ENCODE measurements at regions not wholly inside any gene's neighbourhood (a gene's known extent, or its start where the extent isn't known, plus 50 kb on each side); places are given as distances from the start of the nearest gene placed in this dataset.

DNA sequence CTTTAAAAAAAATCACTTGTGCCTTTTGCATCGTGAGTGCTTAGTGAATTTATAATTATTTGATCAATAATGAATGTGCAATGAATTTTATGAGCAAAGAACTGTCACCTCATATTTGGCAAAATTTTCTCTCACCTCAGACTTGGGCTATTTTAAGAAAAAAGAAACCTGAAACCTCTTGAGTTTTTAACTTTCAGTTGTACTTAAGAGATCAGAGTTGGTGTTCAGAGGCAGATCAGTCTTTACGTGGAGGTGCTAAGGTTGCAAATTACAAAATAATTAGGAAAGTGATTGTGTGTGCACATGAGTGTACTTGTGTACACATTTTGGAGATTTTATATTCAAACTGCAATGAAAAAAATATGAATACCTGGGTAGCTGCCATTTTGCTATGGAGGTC, 218.7 kb upstream of the RBFOX1 start:
- Histone ChIP-seq H3K4me1 (ENCODE audit: control insufficient read depth in 3 of 3, insufficient read depth in 3 of 3, low read length in 3 of 3) (no peaks in the 10 kb centered on the region), H3K27ac (ENCODE audit: low read depth, low read length) (no peak overlapping the region), H3K9ac (ENCODE audit: low read depth in 1 of 3, low read length in 3 of 3) (no peak overlapping the region), H3K27me3 (ENCODE audit: control insufficient read depth in 3 of 3, insufficient read depth in 3 of 3, low read length in 3 of 3) (no peaks in the 10 kb centered on the region), H3K4me3 (ENCODE audit: low read length in 3 of 3) (no peak overlapping the region), H3K36me3 (ENCODE audit: control insufficient read depth in 3 of 3, insufficient read depth in 3 of 3, low read length in 3 of 3) (no peaks in the 10 kb centered on the region), H3K9me3 (ENCODE audit: control insufficient read depth in 3 of 3, low read length in 3 of 3) (peaks cover 0 to 2% (median 0%) of the 10 kb centered on the region in 3 donors)

DNA sequence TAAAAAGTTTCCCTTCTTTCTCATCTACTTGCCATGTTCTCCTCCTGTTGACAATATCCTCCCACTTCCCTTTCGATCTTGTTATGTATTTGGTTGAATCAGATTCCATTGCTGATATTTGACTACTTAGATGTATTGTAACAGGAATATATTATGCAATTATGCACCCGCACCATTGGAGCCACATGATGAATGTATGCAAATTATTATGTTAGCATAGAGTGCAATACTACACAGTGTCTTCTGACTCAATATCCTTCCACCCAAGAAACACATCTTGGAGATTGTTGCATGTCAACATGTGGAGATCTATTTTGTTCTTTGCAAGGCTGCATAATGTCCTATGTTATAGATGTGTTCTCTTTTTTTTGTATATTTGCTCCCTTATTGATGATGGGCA, 219.2 kb upstream of the RBFOX1 start:
- H3K27ac ChIP-seq (ENCODE audit: low read depth, low read length), result no peak overlapping the region
- H3K9me3 ChIP-seq (ENCODE audit: control insufficient read depth in 3 of 3, low read length in 3 of 3), result peaks cover 0 to 2% (median 0%) of the 10 kb centered on the region in 3 donors
- H3K36me3 ChIP-seq (ENCODE audit: control insufficient read depth in 3 of 3, insufficient read depth in 3 of 3, low read length in 3 of 3), result no peaks in the 10 kb centered on the region
- no peaks in the 10 kb centered on the region for H3K27me3 ChIP-seq (ENCODE audit: control insufficient read depth in 3 of 3, insufficient read depth in 3 of 3, low read length in 3 of 3)
- H3K9ac ChIP-seq (ENCODE audit: low read depth in 1 of 3, low read length in 3 of 3), result no peak overlapping the region
- no peaks in the 10 kb centered on the region for H3K4me1 ChIP-seq (ENCODE audit: control insufficient read depth in 3 of 3, insufficient read depth in 3 of 3, low read length in 3 of 3)
- H3K4me3 ChIP-seq (ENCODE audit: low read length in 3 of 3), result no peak overlapping the region

DNA sequence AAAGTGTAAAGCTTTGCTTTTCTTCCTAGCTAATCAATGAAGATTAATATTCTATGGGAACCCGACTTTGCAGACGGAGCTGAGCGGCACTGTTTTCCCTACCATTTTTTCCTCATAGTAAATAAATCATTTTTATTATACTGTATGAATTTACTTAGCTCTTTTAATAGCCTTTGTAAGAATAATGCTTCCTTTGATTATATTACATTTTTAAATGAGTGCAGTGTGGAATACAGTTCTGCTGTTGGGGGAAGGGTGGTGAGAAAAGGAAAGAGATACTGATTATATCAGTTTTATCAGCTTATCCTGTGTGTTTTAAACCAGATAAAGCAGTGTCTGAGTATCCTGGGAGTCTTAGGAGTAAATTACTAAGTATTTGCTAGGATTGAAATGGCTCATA, 221.4 kb upstream of the RBFOX1 start:
- H3K4me1 ChIP-seq (ENCODE audit: control insufficient read depth in 3 of 3, insufficient read depth in 3 of 3, low read length in 3 of 3), result no peaks in the 10 kb centered on the region
- H3K27ac ChIP-seq (ENCODE audit: low read depth, low read length), result no peak overlapping the region
- no peaks in the 10 kb centered on the region for H3K36me3 ChIP-seq (ENCODE audit: control insufficient read depth in 3 of 3, insufficient read depth in 3 of 3, low read length in 3 of 3)
- no peak overlapping the region for H3K9ac ChIP-seq (ENCODE audit: low read depth in 1 of 3, low read length in 3 of 3)
- H3K9me3 ChIP-seq (ENCODE audit: control insufficient read depth in 3 of 3, low read length in 3 of 3), result no peaks in the 10 kb centered on the region
- no peak overlapping the region for H3K4me3 ChIP-seq (ENCODE audit: low read length in 3 of 3)
- no peaks in the 10 kb centered on the region for H3K27me3 ChIP-seq (ENCODE audit: control insufficient read depth in 3 of 3, insufficient read depth in 3 of 3, low read length in 3 of 3)

- Histone ChIP-seq H3K4me1 (ENCODE audit: control insufficient read depth in 3 of 3, insufficient read depth in 3 of 3, low read length in 3 of 3) (no peaks in the 10 kb centered on the region), H3K4me3 (ENCODE audit: low read length in 3 of 3) (no peak overlapping the region), H3K9me3 (ENCODE audit: control insufficient read depth in 3 of 3, low read length in 3 of 3) (no peaks in the 10 kb centered on the region), H3K36me3 (ENCODE audit: control insufficient read depth in 3 of 3, insufficient read depth in 3 of 3, low read length in 3 of 3) (no peaks in the 10 kb centered on the region), H3K9ac (ENCODE audit: low read depth in 1 of 3, low read length in 3 of 3) (no peak overlapping the region), H3K27ac (ENCODE audit: low read depth, low read length) (no peak overlapping the region), H3K27me3 (ENCODE audit: control insufficient read depth in 3 of 3, insufficient read depth in 3 of 3, low read length in 3 of 3) (no peaks in the 10 kb centered on the region)
These were observed 225.2 kb upstream of the RBFOX1 start for GRCh38 chr16:7107436-7107835.

DNA sequence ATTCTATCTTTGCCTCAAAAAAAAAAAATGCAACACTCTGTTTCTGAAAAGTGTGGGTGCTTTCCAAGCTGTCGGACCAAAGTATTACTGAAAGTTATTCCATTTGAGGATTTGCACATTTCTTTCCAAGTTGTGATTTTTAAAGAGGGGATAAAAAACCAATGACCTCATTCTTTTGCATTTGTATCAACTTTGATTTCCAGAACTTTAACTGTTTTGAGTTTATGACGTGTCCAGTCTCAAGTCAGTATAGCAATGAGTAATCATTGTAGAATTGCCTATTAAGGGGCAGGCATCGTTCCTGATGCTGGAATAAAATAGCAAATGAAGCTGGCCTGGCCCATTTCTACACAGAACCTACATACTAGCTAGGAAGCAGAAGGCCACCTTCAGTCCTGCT, 229.6 kb upstream of the RBFOX1 start:
- Histone ChIP-seq H3K36me3 (ENCODE audit: control insufficient read depth in 3 of 3, insufficient read depth in 3 of 3, low read length in 3 of 3) (no peaks in the 10 kb centered on the region), H3K9ac (ENCODE audit: low read depth in 1 of 3, low read length in 3 of 3) (no peak overlapping the region), H3K4me3 (ENCODE audit: low read length in 3 of 3) (no peak overlapping the region), H3K9me3 (ENCODE audit: control insufficient read depth in 3 of 3, low read length in 3 of 3) (no peaks in the 10 kb centered on the region), H3K4me1 (ENCODE audit: control insufficient read depth in 3 of 3, insufficient read depth in 3 of 3, low read length in 3 of 3) (no peaks in the 10 kb centered on the region), H3K27me3 (ENCODE audit: control insufficient read depth in 3 of 3, insufficient read depth in 3 of 3, low read length in 3 of 3) (no peaks in the 10 kb centered on the region), H3K27ac (ENCODE audit: low read depth, low read length) (no peak overlapping the region)

DNA sequence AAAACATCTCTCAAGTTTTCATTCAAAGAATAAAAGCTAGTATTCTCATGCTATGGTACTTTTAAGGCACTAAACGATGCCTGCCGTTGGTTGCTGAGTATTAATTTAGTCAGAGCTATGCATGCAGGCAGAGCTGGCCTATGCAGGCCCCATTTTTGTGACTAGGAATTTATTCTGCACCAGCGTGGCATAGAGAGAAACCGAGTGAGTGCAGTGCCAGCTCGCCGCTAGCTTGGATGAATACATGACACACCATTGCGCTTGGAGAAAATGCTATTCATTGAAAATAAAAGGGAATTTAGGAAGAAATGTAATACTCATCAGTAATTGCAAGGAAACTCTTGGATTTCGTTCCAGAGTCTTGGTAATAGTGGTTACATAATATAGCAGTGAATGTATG, 231.6 kb upstream of the RBFOX1 start:
- Histone ChIP-seq H3K4me3 (ENCODE audit: low read length in 3 of 3) (no peak overlapping the region), H3K9ac (ENCODE audit: low read depth in 1 of 3, low read length in 3 of 3) (no peak overlapping the region), H3K36me3 (ENCODE audit: control insufficient read depth in 3 of 3, insufficient read depth in 3 of 3, low read length in 3 of 3) (no peaks in the 10 kb centered on the region), H3K9me3 (ENCODE audit: control insufficient read depth in 3 of 3, low read length in 3 of 3) (no peaks in the 10 kb centered on the region), H3K27me3 (ENCODE audit: control insufficient read depth in 3 of 3, insufficient read depth in 3 of 3, low read length in 3 of 3) (no peaks in the 10 kb centered on the region), H3K27ac (ENCODE audit: low read depth, low read length) (no peak overlapping the region), H3K4me1 (ENCODE audit: control insufficient read depth in 3 of 3, insufficient read depth in 3 of 3, low read length in 3 of 3) (no peaks in the 10 kb centered on the region)

DNA sequence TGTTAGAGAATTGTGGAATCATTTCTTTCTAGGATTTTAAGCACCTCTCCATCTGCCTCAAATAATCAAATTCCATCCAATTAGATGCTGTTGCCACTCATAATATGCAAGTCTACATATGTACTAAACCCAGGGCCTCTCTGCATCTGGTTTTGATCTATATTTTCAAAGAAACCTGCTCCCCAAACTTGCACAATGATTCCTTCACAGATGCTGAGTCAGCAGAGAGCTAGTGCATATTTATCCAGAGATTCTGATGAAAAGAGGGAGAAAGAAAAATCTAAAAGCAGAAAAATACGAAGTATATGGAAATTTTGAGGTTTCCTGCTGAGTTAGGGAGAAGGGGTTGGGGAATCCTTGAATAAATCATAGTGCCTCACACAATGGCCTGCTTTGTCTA, 235.1 kb upstream of the RBFOX1 start:
- Histone ChIP-seq H3K4me3 (ENCODE audit: low read length in 3 of 3) (no peak overlapping the region), H3K27me3 (ENCODE audit: control insufficient read depth in 3 of 3, insufficient read depth in 3 of 3, low read length in 3 of 3) (peaks cover 0 to 2% (median 0%) of the 10 kb centered on the region in 3 donors), H3K36me3 (ENCODE audit: control insufficient read depth in 3 of 3, insufficient read depth in 3 of 3, low read length in 3 of 3) (no peaks in the 10 kb centered on the region), H3K27ac (ENCODE audit: low read depth, low read length) (no peak overlapping the region), H3K9ac (ENCODE audit: low read depth in 1 of 3, low read length in 3 of 3) (no peak overlapping the region), H3K4me1 (ENCODE audit: control insufficient read depth in 3 of 3, insufficient read depth in 3 of 3, low read length in 3 of 3) (no peaks in the 10 kb centered on the region), H3K9me3 (ENCODE audit: control insufficient read depth in 3 of 3, low read length in 3 of 3) (no peaks in the 10 kb centered on the region)

- Histone ChIP-seq H3K4me3 (ENCODE audit: low read length in 3 of 3) (no peak overlapping the region), H3K9me3 (ENCODE audit: control insufficient read depth in 3 of 3, low read length in 3 of 3) (no peaks in the 10 kb centered on the region), H3K4me1 (ENCODE audit: control insufficient read depth in 3 of 3, insufficient read depth in 3 of 3, low read length in 3 of 3) (no peaks in the 10 kb centered on the region), H3K27me3 (ENCODE audit: control insufficient read depth in 3 of 3, insufficient read depth in 3 of 3, low read length in 3 of 3) (peaks cover 0 to 16% (median 4%) of the 10 kb centered on the region in 3 donors), H3K9ac (ENCODE audit: low read depth in 1 of 3, low read length in 3 of 3) (no peak overlapping the region), H3K27ac (ENCODE audit: low read depth, low read length) (no peak overlapping the region), H3K36me3 (ENCODE audit: control insufficient read depth in 3 of 3, insufficient read depth in 3 of 3, low read length in 3 of 3) (no peaks in the 10 kb centered on the region)
These were observed 239.1 kb upstream of the RBFOX1 start for GRCh38 chr16:7093511-7093910.

DNA sequence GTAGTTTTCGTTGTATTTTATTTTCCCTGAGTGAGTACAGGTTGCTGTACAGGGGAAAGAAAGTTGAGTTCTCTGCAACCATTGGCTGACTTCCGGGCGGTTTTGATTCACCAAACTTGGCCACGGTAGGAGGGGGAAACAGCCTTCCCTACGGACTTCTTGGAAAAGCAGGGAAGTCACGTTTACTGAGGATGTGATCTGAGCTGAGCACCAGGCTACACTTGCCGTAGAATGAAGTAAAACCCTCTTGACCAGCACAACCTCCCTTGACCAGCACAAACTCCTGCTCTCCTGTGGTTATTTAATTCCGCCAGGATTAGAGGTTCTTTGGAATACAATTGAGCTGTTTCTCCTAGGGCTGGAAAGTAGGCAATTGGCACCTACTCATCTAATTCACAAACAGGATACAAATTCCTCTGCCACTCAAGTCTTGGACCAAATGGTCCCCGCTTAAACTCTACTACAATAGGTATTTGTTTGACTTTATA, 242.0 kb upstream of the RBFOX1 start:
- H3K4me3 ChIP-seq (ENCODE audit: low read length in 3 of 3), result no peak overlapping the region
- no peaks in the 10 kb centered on the region for H3K4me1 ChIP-seq (ENCODE audit: control insufficient read depth in 3 of 3, insufficient read depth in 3 of 3, low read length in 3 of 3)
- H3K9ac ChIP-seq (ENCODE audit: low read depth in 1 of 3, low read length in 3 of 3), result no peak overlapping the region
- no peaks in the 10 kb centered on the region for H3K9me3 ChIP-seq (ENCODE audit: control insufficient read depth in 3 of 3, low read length in 3 of 3)
- no peaks in the 10 kb centered on the region for H3K36me3 ChIP-seq (ENCODE audit: control insufficient read depth in 3 of 3, insufficient read depth in 3 of 3, low read length in 3 of 3)
- H3K27ac ChIP-seq (ENCODE audit: low read depth, low read length), result no peak overlapping the region
- H3K27me3 ChIP-seq (ENCODE audit: control insufficient read depth in 3 of 3, insufficient read depth in 3 of 3, low read length in 3 of 3), result peaks cover 0 to 16% (median 6%) of the 10 kb centered on the region in 3 donors

DNA sequence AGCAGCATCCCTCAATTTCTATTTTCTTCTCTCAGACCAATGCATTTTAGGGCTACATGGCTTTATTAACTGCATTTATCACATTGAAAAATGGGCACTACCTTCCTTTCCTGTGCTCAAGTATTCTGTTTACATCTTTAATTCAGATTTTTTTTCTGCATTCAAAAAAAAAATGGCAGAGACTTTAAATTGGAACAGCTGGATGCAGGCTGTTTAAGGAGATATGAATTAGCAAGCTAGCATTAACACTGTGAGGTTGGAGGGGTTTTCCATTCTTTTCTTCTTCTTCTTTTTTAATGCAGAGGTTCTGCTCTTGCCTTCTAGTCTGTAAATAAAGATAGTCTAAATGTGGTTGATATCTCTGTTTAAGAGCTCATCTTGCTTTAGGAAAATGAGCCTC, 242.9 kb upstream of the RBFOX1 start:
- H3K4me1 ChIP-seq (ENCODE audit: control insufficient read depth in 3 of 3, insufficient read depth in 3 of 3, low read length in 3 of 3), result no peaks in the 10 kb centered on the region
- no peaks in the 10 kb centered on the region for H3K9me3 ChIP-seq (ENCODE audit: control insufficient read depth in 3 of 3, low read length in 3 of 3)
- no peak overlapping the region for H3K4me3 ChIP-seq (ENCODE audit: low read length in 3 of 3)
- no peak overlapping the region for H3K9ac ChIP-seq (ENCODE audit: low read depth in 1 of 3, low read length in 3 of 3)
- H3K27ac ChIP-seq (ENCODE audit: low read depth, low read length), result no peak overlapping the region
- H3K27me3 ChIP-seq (ENCODE audit: control insufficient read depth in 3 of 3, insufficient read depth in 3 of 3, low read length in 3 of 3), result peaks cover 0 to 16% (median 6%) of the 10 kb centered on the region in 3 donors
- no peaks in the 10 kb centered on the region for H3K36me3 ChIP-seq (ENCODE audit: control insufficient read depth in 3 of 3, insufficient read depth in 3 of 3, low read length in 3 of 3)

DNA sequence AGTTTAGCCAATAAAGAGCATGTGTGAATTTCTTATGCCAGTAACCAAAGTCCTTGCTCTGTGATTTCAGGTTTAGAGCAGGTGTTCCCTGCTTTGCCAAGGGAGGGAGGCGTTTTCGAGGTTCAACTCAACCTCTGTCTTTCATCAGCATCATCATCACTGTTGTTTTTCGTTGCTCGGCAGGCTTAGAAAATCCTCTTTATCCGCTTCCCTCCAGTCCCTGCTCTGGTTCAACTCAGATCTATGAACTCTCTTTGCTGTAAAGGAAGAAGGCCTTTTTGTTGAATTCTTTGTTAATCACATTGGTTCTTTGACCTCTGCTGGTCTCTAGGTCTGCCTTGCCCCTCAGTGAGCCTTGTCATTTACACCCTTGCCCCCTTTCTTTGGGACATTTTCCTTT, 243.9 kb upstream of the RBFOX1 start:
- Histone ChIP-seq H3K9ac (ENCODE audit: low read depth in 1 of 3, low read length in 3 of 3) (no peak overlapping the region), H3K4me1 (ENCODE audit: control insufficient read depth in 3 of 3, insufficient read depth in 3 of 3, low read length in 3 of 3) (no peaks in the 10 kb centered on the region), H3K9me3 (ENCODE audit: control insufficient read depth in 3 of 3, low read length in 3 of 3) (no peaks in the 10 kb centered on the region), H3K36me3 (ENCODE audit: control insufficient read depth in 3 of 3, insufficient read depth in 3 of 3, low read length in 3 of 3) (no peaks in the 10 kb centered on the region), H3K27me3 (ENCODE audit: control insufficient read depth in 3 of 3, insufficient read depth in 3 of 3, low read length in 3 of 3) (peaks cover 0 to 16% (median 6%) of the 10 kb centered on the region in 3 donors), H3K4me3 (ENCODE audit: low read length in 3 of 3) (no peak overlapping the region), H3K27ac (ENCODE audit: low read depth, low read length) (no peak overlapping the region)
